Immature natural killer cell (primary cell): ENCODE measurements at regions not wholly inside any gene's neighbourhood (a gene's known extent, or its start where the extent isn't known, plus 50 kb on each side); places are given as distances from the start of the nearest gene placed in this dataset.

Source experiments
- DNase-seq, 3 donors: peaks; one replicate each; pipeline ENCODE4 v3.0.0; 2022; ENCODE audit warnings: mixed read lengths in 1 of 3
- H3K27ac Mint-ChIP-seq, 6 donors: one replicate each; pipeline ENCODE4 v1.8.0; 2020; ENCODE audit warnings: mixed read lengths in 6 of 6, mild to moderate bottlenecking in 5 of 6, inconsistent platforms in 4 of 6, moderate library complexity in 3 of 6
- H3K27me3 Mint-ChIP-seq, 3 donors: one replicate each; pipeline ENCODE4 v1.8.0; 2020 to 2021; ENCODE audit warnings: low read depth in 3 of 3, mild to moderate bottlenecking in 3 of 3, mixed read lengths in 3 of 3, moderate library complexity in 3 of 3, inconsistent platforms in 1 of 3
- H3K36me3 Mint-ChIP-seq, 3 donors: one replicate each; pipeline ENCODE4 v1.8.0; 2020; ENCODE audit warnings: mixed read lengths in 3 of 3, inconsistent platforms in 2 of 3, mild to moderate bottlenecking in 2 of 3
- H3K4me1 Mint-ChIP-seq, 2 donors: one replicate each; pipeline ENCODE4 v1.8.0; 2020; ENCODE audit warnings: inconsistent platforms in 2 of 2, mild to moderate bottlenecking in 2 of 2, mixed read lengths in 2 of 2, moderate library complexity in 1 of 2
- H3K4me3 Mint-ChIP-seq, 5 donors: one replicate each; pipeline ENCODE4 v1.8.0; 2020; ENCODE audit warnings: mild to moderate bottlenecking in 5 of 5, mixed read lengths in 5 of 5, inconsistent platforms in 3 of 5, moderate library complexity in 3 of 5
- H3K9me3 Mint-ChIP-seq, 6 donors: one replicate each; pipeline ENCODE4 v1.8.0; 2020; ENCODE audit warnings: mild to moderate bottlenecking in 6 of 6, mixed read lengths in 6 of 6, inconsistent platforms in 4 of 6, moderate library complexity in 3 of 6

DNA sequence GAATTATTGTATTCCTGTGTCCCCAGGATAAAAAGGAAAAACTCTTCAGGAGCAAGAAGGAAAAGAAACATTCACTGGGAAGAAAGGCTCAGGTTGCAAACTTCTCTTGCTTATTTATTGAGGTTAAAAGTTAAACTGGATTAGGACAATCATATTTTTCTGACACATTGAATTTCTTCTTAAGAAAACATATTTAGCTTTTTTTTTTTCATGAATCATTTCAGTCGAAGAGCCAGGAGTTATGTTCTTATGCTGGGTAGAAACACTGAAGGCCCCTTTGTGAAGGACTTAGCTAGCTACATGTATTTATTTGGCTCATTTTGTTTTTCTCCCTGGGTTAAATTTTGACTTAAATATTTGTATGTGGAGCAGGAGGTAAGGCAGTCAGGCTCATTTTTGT, 434.0 kb downstream of the KLF5 start:
- Mint-ChIP-seq H3K27me3 (peaks cover 1 to 9% (median 3%) of the 10 kb centered on the region in 3 donors), H3K36me3 (no peaks in the 10 kb centered on the region), H3K4me1 (no peaks in the 10 kb centered on the region), H3K9me3 (peaks cover 0 to 7% (median 1%) of the 10 kb centered on the region in 6 donors), H3K4me3 (no peak overlapping the region), H3K27ac (no peak overlapping the region)
- DNase-seq, result no peak

DNA sequence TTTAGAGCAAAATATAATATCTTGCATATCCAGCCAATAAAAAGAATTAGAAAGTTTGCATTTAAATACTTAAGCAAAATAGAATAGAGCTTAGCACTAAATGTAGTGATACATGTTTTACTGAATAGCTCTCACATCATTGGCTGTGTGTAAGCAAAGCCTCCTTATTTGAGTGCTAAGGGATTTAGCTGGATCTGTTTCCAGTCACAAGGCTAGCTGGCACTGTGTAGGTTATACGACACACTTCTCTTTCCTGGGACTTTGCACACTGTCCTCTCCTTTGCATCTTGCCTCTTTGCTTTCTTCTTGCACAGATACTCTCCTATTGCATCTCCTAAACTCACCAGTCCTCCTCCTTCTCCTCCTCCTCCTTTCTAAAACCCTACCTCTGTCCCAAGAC, 423.8 kb downstream of the KLF5 start:
- no peak overlapping the region for H3K27ac Mint-ChIP-seq
- H3K9me3 Mint-ChIP-seq, result peaks cover 0 to 5% (median 0%) of the 10 kb centered on the region in 6 donors
- H3K27me3 Mint-ChIP-seq, result peaks cover 0 to 7% (median 3%) of the 10 kb centered on the region in 3 donors
- no peaks in the 10 kb centered on the region for H3K4me1 Mint-ChIP-seq
- no peak for DNase-seq
- no peaks in the 10 kb centered on the region for H3K36me3 Mint-ChIP-seq
- H3K4me3 Mint-ChIP-seq, result no peak overlapping the region

DNA sequence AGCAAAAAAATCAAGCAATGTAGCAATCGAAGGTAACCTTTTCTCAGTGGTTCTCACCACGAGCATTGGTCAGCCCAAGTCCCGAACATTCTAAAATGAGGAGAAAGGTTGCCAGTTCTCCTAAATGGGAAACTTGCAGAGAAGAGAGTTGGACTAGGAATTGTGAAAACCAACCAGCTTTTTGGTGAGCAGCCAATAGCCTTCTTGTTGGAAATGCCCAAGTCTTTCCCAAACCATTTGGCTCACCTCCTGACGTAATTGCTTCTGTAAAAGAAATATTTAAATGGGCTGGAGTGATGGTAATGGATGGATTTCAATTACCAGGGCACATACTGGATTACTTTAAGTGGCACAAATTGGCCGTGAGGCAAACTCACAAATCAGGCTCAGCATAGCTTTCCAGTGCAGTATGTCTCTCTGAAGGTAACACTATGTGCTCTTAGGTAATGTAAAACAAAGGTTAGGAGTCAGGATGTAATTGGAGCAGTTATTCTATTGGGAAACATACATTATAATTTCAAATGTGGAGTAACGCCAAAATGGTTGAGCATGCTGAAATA, 423.2 kb downstream of the KLF5 start:
- Mint-ChIP-seq H3K9me3 (peaks cover 0 to 7% (median 0%) of the 10 kb centered on the region in 6 donors), H3K27ac (no peak overlapping the region), H3K27me3 (peaks cover 0 to 5% (median 3%) of the 10 kb centered on the region in 3 donors), H3K4me3 (no peak overlapping the region), H3K36me3 (no peaks in the 10 kb centered on the region), H3K4me1 (no peaks in the 10 kb centered on the region)
- DNase-seq, result no peak

DNA sequence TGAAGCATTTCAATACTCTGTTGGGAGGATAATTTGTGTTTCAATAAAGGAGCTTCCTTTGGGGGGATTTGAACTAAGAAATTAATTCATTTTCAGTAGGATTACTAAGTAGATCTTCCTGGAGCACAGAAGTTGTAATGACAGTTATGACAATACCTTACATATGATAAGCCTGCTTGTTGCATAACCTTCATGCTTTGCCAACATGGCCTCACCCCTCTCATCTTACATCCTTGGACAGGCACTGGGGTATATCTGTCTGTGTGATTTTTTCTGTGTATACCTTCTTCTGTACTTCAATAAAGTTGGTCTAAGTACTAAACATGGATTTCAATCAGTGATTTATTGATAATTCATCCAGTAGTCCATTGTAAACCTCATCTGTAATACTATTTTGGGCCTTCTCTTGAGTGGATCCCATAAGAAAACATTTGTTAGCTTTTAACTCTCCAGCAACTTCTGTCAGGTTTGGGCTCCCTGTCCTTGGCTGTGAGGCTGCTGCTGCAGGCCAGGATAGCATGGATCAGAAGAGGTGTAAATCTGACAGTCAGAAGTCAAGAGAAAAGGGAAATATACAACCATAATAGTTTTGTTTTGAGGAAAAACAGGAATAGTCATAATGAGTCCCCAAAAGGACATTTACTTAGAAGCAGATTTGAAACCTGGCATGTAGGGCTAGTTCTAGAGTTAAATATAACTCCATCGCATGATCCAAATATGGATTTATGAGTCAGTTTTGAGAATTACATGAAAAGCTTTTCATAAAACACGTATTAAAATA, 422.2 kb downstream of the KLF5 start:
- DNase-seq, result no peak
- Mint-ChIP-seq H3K9me3 (peaks cover 0 to 7% (median 0%) of the 10 kb centered on the region in 6 donors), H3K4me3 (no peak overlapping the region), H3K36me3 (no peaks in the 10 kb centered on the region), H3K27me3 (peaks cover 2 to 3% (median 3%) of the 10 kb centered on the region in 3 donors), H3K4me1 (no peaks in the 10 kb centered on the region), H3K27ac (no peak overlapping the region)

DNA sequence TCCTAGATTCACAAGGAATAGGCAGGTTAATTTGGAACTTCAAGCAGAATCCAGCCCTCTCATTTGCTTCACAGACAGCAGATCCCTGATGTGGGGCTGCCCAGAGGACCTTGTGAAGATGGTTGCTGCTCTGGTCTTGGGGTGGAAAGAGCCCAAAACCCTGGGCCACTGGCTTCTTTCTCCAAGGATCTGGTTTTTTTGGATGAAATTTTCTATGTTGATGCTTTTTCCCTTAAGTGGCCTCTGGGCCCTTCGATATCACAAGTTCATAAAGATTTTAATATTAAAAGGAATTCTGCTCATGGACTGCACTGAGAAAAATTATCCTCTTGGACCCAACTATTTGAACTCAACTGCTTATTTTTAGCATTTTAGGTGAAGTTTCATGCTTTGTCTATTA, 421.1 kb downstream of the KLF5 start:
- no peaks in the 10 kb centered on the region for H3K36me3 Mint-ChIP-seq
- H3K4me3 Mint-ChIP-seq, result no peak overlapping the region
- H3K27ac Mint-ChIP-seq, result no peak overlapping the region
- H3K27me3 Mint-ChIP-seq, result peaks cover 2 to 3% (median 3%) of the 10 kb centered on the region in 3 donors
- H3K4me1 Mint-ChIP-seq, result no peaks in the 10 kb centered on the region
- peaks cover 0 to 7% (median 0%) of the 10 kb centered on the region in 6 donors for H3K9me3 Mint-ChIP-seq
- no peak for DNase-seq

DNA sequence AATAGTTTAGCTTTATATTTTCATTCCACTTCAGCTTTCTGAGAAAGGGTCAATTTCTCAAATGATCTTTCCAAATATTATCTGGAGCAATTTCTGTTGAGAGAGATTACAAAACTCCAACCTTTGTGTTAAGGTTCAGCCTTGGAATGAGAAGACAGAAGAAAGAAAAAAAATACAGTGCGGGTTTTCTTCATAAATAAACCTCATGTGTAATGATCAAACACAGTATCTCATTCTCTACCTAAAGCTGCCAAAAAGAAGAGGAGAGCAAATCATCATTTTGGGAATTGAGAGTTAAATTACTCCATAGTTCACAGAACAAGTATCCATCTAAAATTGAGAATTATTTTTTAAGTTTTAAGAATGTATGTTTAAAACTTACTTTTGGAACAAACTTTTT, 420.5 kb downstream of the KLF5 start:
- DNase-seq, result no peak
- no peaks in the 10 kb centered on the region for H3K36me3 Mint-ChIP-seq
- H3K9me3 Mint-ChIP-seq, result peaks cover 0 to 7% (median 0%) of the 10 kb centered on the region in 6 donors
- H3K27me3 Mint-ChIP-seq, result peaks cover 2 to 3% (median 3%) of the 10 kb centered on the region in 3 donors
- H3K4me1 Mint-ChIP-seq, result no peaks in the 10 kb centered on the region
- H3K27ac Mint-ChIP-seq, result no peak overlapping the region
- H3K4me3 Mint-ChIP-seq, result no peak overlapping the region

DNA sequence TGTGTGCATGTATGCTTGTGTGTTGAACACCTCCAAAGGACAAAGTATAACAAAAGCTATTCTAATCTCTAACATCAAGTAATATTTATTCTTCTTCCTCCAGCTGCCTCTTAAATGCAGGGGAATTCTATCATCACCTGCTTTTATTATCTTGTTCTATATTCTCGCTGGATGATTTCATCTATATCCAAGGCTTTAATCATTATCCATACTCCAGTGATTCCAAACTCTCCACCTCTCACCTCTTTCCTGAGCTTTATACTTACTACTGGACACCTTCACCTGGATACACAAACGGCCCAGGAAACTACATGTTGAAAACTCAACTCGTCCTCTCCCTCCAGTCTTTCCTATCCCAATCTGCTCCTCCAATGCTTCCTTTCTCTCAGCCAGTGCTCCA, 418.6 kb downstream of the KLF5 start:
- H3K9me3 Mint-ChIP-seq, result peaks cover 0 to 7% (median 0%) of the 10 kb centered on the region in 6 donors
- no peak for DNase-seq

DNA sequence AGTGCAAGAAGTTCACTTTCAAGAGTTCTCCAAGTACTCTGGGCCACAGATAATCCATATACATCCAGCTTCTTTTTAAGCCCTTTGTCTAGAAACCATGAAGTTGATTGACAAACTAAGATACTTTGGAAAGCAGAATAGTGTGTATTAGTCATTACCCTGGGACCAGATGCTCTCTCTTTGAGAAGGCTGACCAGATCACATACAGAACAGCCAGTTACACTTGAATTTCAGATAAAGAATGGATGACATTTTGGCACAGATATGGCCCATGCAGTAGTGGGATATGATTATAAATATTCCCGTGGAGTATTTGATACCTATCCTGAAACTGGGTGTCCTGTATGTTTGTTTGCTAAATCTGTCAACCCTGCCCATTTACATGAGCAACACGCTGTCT, 414.2 kb downstream of the KLF5 start:
- DNase-seq, result no peak
- Mint-ChIP-seq H3K27ac (no peak overlapping the region), H3K36me3 (no peaks in the 10 kb centered on the region), H3K27me3 (peaks cover 0 to 3% (median 2%) of the 10 kb centered on the region in 3 donors), H3K4me1 (no peaks in the 10 kb centered on the region), H3K4me3 (no peak overlapping the region), H3K9me3 (peaks cover 0 to 5% (median under 1%) of the 10 kb centered on the region in 6 donors)

More for the DNA sequence above, 418.6 kb downstream of the KLF5 start:
- Mint-ChIP-seq H3K27me3 (peaks cover 0 to 3% (median 3%) of the 10 kb centered on the region in 3 donors), H3K36me3 (no peaks in the 10 kb centered on the region), H3K27ac (no peak overlapping the region), H3K4me1 (no peaks in the 10 kb centered on the region), H3K4me3 (no peak overlapping the region)

DNA sequence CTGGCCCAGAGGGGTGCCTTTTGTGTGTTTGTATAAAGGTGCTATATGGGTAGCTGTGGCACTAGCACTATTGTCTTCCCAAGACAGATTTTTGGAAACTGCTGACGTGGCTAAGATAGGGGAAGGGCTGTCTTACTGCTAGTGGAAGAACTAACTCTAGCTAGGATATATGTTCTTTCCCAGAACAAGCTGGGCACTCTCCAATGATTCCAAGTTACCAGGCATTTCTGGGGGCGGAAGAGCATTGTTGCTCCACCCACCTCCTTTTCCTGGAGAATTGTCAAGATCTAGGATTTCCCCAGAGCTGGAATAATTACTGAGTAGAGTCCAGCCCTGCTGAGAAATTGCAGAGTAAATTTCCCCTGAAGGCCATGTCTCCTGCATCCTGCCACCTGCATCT, 408.3 kb downstream of the KLF5 start:
- no peaks in the 10 kb centered on the region for H3K4me1 Mint-ChIP-seq
- H3K27ac Mint-ChIP-seq, result no peak overlapping the region
- no peak for DNase-seq
- peaks cover 0 to 2% (median 0%) of the 10 kb centered on the region in 6 donors for H3K9me3 Mint-ChIP-seq
- peaks cover 0 to 2% (median 0%) of the 10 kb centered on the region in 3 donors for H3K27me3 Mint-ChIP-seq
- no peak overlapping the region for H3K4me3 Mint-ChIP-seq
- H3K36me3 Mint-ChIP-seq, result no peaks in the 10 kb centered on the region

DNA sequence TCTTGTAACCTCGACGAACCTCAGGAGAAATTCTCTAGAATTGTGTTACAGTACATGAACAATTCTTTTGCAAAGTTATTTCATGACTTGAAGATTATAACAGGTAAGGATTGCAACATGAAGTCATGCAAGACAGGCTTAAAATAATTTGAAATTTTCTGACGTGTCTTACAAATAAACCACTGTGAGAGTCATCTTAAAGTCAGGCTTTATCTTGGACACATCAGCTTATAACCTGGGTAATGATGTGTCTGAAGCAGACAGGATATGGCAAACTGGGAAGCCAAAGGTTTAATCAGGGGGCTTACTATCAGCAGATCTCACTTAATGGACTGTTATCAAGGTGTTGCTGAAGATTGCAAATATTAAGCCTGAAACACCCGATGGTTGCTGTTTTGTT, 407.8 kb downstream of the KLF5 start:
- no peak overlapping the region for H3K4me3 Mint-ChIP-seq
- no peaks in the 10 kb centered on the region for H3K4me1 Mint-ChIP-seq
- H3K36me3 Mint-ChIP-seq, result no peaks in the 10 kb centered on the region
- H3K9me3 Mint-ChIP-seq, result peaks cover 0 to 2% (median 0%) of the 10 kb centered on the region in 6 donors
- DNase-seq, result no peak
- peaks cover 0 to 2% (median 0%) of the 10 kb centered on the region in 3 donors for H3K27me3 Mint-ChIP-seq
- H3K27ac Mint-ChIP-seq, result no peak overlapping the region

DNA sequence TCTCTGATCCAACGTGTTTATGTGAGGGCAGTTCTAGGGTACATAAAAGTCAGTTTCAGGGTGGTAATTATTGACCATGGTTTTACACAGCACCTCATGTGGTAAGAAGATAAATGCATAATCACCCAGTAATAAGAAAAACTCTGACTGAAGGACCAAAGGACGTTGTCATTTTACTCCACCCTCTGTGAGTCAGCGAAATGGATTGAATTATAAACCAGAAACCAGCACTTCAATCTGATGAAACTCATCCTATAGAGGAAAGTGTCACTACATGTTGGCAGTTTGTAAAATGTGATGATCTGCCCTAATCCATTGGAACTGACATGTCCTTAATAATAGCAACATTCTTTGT, 406.8 kb downstream of the KLF5 start:
- H3K9me3 Mint-ChIP-seq, result peaks cover 0 to 4% (median 2%) of the 10 kb centered on the region in 6 donors
- no peaks in the 10 kb centered on the region for H3K4me1 Mint-ChIP-seq
- no peak overlapping the region for H3K4me3 Mint-ChIP-seq

DNA sequence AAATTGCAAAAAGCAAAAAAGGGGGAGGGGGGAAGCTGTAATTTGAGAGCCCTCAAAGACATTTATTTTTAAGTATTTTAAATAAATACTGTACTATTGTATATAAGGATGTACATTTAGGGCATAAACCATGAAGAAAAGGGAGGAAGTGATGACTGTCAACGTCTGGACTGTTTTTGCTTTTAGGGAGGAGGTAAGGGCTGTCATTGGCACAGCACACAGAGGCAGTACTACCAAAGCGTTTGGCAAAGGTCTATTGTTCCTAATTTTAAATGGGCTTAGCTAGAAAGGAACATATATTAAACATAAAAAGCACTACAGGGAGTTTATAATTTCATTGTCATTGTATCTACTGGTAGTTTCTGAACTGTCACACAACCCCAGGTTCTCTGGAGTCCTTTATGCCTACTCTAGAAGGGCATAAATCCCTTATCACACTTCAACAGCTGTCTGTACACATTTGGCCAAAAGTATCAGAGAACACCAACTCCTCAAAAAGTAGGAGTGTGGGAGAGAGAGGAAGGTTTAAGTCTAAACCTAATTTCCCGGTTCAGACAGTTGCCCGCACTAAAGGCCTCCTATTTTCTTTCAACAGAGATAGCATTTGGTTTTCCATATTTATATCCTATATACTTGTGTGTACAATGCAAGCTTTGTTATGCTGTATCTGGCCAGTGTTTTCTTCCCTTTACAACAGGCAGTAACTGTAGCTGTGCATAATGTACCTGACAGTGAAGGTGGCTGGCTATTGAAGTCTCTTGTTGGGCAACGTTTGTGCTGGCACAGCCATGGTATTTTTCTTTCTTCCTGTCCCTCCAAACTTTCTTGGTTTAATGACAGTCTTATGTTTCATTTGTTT, 406.2 kb downstream of the KLF5 start:
- H3K27ac Mint-ChIP-seq, result no peak overlapping the region
- H3K9me3 Mint-ChIP-seq, result peaks cover 0 to 10% (median under 1%) of the 10 kb centered on the region in 6 donors
- peaks cover 0 to 1% (median 0%) of the 10 kb centered on the region in 3 donors for H3K27me3 Mint-ChIP-seq
- H3K4me3 Mint-ChIP-seq, result no peak overlapping the region
- no peaks in the 10 kb centered on the region for H3K4me1 Mint-ChIP-seq
- no peak for DNase-seq
- H3K36me3 Mint-ChIP-seq, result no peaks in the 10 kb centered on the region

More for the DNA sequence above, 406.8 kb downstream of the KLF5 start:
- peaks cover 0 to 2% (median 0%) of the 10 kb centered on the region in 3 donors for H3K27me3 Mint-ChIP-seq
- no peaks in the 10 kb centered on the region for H3K36me3 Mint-ChIP-seq
- no peak overlapping the region for H3K27ac Mint-ChIP-seq
- no peak for DNase-seq

DNA sequence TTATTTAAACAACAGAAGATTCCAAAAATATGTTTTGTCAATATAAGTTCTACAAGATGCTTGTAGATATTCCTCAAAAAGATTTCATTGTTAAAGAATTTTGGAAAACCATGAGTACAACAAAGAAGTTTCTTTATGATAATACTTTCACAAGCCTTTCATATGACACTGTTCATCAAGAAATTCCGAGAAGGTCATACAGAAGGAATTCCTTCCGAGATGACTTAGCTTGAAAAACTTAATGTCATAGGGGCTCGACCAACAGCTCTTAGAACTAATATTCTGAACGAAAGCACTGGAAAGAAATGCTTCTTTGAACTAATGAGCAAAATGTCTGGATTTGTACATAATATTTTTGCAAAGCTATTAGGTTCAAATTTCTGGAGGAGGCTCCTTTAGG, 403.4 kb downstream of the KLF5 start:
- Mint-ChIP-seq H3K27me3 (peaks cover 0 to 1% (median 0%) of the 10 kb centered on the region in 3 donors), H3K27ac (no peak overlapping the region)

More for the DNA sequence above, 403.4 kb downstream of the KLF5 start:
- DNase-seq, result no peak
- Mint-ChIP-seq H3K4me1 (no peaks in the 10 kb centered on the region), H3K4me3 (no peak overlapping the region), H3K36me3 (no peaks in the 10 kb centered on the region), H3K9me3 (peaks cover 2 to 27% (median 3%) of the 10 kb centered on the region in 6 donors)
